Stomach (tissue), 8 donors: ENCODE measurements at regions not wholly inside any gene's neighbourhood (a gene's known extent, or its start where the extent isn't known, plus 50 kb on each side); places are given as distances from the start of the nearest gene placed in this dataset.
"Not testable (repeated sequence)": the region's sequence is repeated elsewhere in the genome, so short reads cannot be mapped to it uniquely, and the experiment has no call there.

Experiments used
- DNase-seq, 2 donors: peaks; one replicate each; pipeline versions ENCODE4 v3.0.0 to v3.0.0-alpha.2; 2013 to 2019
- H3K27ac ChIP-seq, 5 donors: fragments of 200-600 bp in 4 of 5; sonication (generic) in 4 of 5; one replicate each; pipeline ENCODE4 v1.5.1; 2013 to 2019; ENCODE audit warnings: mild to moderate bottlenecking in 1 of 5, moderate library complexity in 1 of 5
- H3K27me3 ChIP-seq, 3 donors: fragments of 200-600 bp; sonication (generic); one replicate each; pipeline ENCODE4 v1.5.1; 2017 to 2019; ENCODE audit warnings: mixed run types in 1 of 3
- H3K36me3 ChIP-seq, 4 donors: fragments of 200-600 bp; sonication (generic); 1 replicate in 3 of 4; 2 replicates in 1 of 4; pipeline ENCODE4 v1.5.1; 2016 to 2019
- H3K4me1 ChIP-seq, 4 donors: fragments of 200-600 bp; sonication (generic); one replicate each; pipeline ENCODE4 v1.5.1; 2016 to 2019
- H3K4me3 ChIP-seq, 4 donors: fragments of 200-600 bp; sonication (generic) in 3 of 4; one replicate each; pipeline ENCODE4 v1.5.1; 2016 to 2019; ENCODE audit warnings: mild to moderate bottlenecking in 1 of 4
- H3K9me3 ChIP-seq, 4 donors: fragments of 200-600 bp; sonication (generic); one replicate each; pipeline ENCODE4 v1.5.1; 2016 to 2019
- CTCF ChIP-seq, 7 experiments: fragments of 450-650 bp in 4 of 7; fragments of 200-600 bp in 3 of 7; sonication (generic) in 3 of 7; IDR thresholded peaks; one replicate each; pipeline ENCODE4 v1.5.1; 2016 to 2019; ENCODE audit warnings: antibody characterized with exemption in 7 of 7, control low read depth in 2 of 7, mild to moderate bottlenecking in 1 of 7
- EP300 ChIP-seq: sonication (generic); formaldehyde crosslinking; IDR thresholded peaks from one replicate; pipeline ENCODE4 v1.6.1; 2017; ENCODE audit warnings: antibody characterized with exemption
- POLR2A ChIP-seq, 4 donors: fragments of 450-650 bp; IDR thresholded peaks; one replicate each; pipeline ENCODE4 v1.6.1; 2016; ENCODE audit warnings: antibody characterized with exemption in 4 of 4, control low read depth in 2 of 4, mild to moderate bottlenecking in 1 of 4, moderate library complexity in 1 of 4
- POLR2AphosphoS5 ChIP-seq, 3 donors: sonication (generic); formaldehyde crosslinking; IDR thresholded peaks; one replicate each; pipeline ENCODE4 v1.6.1; 2016; ENCODE audit warnings: antibody characterized with exemption in 3 of 3
- WGBS, 5 donors: extraction: QIAGEN DNeasy Blood & Tissue Kit in 3 of 5; methylation state at CpG; one replicate each; pipeline versions ENCODE4 v1.1.5 to v1.1.7; 2013 to 2018; 5-methylcytosine and 5-hydroxymethylcytosine counted together
- intact Hi-C: fragments of 100-400 bp; cut with DNase I; formaldehyde crosslinking; loops from one replicate; pipeline ENCODE4 v1.15.1; 2023; ENCODE audit warnings: low total_unique reads
- donor health status: healthy with polysubstance abuse.
- donor health status: Bipolar disorder and iron deficiency.
- donor health status: healthy.

DNA sequence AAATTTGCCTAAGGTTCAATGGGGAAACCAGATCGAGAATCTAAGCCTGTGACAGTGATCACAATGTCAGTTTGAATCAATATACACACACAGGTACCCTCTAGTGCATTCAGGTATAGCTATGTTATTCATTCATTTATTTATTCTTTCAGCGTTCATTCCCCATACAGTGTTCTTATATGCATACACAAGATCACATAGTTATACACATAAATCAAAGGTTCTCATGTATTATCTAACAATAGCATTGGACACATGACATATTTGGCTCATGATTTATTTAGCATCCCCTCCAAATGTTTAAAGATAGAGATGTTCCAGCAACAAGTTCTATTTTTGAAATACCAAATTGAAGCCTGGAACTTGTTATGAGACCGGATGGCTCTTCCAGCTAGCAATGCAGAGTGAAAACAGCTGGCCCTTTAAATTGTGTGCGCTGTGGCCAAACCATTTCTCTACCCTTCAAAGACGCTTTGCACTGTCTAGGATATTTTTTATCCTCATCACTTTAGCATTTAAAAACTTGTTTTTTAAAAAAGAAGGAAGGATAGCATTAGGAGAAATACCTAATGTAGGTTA, 131.0 kb downstream of the ATXN3L start:
- no peak overlapping the region for H3K4me3 ChIP-seq
- TF ChIP-seq EP300 = no peak
- no peak for TF ChIP-seq POLR2A (IDR thresholded peaks at IDR 0.05)
- no peak for TF ChIP-seq CTCF (IDR thresholded peaks at IDR 0.05)
- TF ChIP-seq POLR2AphosphoS5 (IDR thresholded peaks at IDR 0.05) = no peak
- H3K9me3 ChIP-seq = no peaks in the 10 kb centered on the region
- H3K4me1 ChIP-seq = no peaks in the 10 kb centered on the region
- 63 to 81% (median 75%) methylated on average over 5 of the region's 5 CpGs for WGBS, 5 donors
- H3K27me3 ChIP-seq = no peaks in the 10 kb centered on the region
- peak in 1 of 2 donors; percentile 63 for DNase-seq
- intact Hi-C loops = no loop called here
- H3K36me3 ChIP-seq = no peaks in the 10 kb centered on the region
- no peak overlapping the region for H3K27ac ChIP-seq

DNA sequence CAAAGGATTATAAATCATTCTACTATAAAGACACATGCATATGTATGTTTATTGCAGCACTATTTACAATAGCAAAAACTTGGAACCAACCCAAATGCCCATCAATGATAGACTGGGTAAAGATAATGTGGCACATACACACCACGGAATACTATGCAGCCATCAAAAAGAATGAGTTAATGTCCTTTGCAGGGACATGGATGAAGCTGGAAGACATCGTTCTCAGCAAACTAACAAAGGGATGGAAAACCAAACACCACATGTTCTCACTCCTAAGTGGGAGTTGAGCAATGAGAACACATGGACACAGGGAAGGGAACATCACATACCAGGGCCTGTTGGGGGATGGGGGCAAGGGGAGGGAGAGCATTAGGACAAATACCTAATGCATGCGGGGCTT, 133.2 kb downstream of the ATXN3L start:
- H3K4me3 ChIP-seq, H3K27me3 ChIP-seq, DNase-seq, H3K27ac ChIP-seq, H3K36me3 ChIP-seq, H3K9me3 ChIP-seq, H3K4me1 ChIP-seq, intact Hi-C loops: not testable (repeated sequence)
- WGBS, 5 donors = 81 to 94% (median 91%) methylated on average over 3 of the region's 3 CpGs

- DNase-seq = no peak
- no peaks in the 10 kb centered on the region for H3K4me1 ChIP-seq
- WGBS, 5 donors = 74 to 97% (median 88%) methylated on average over 2 of the region's 2 CpGs
- intact Hi-C loops = no loop called here
- no peak for TF ChIP-seq POLR2AphosphoS5 (IDR thresholded peaks at IDR 0.05)
- no peak for TF ChIP-seq EP300
- no peak for TF ChIP-seq CTCF (IDR thresholded peaks at IDR 0.05)
- TF ChIP-seq POLR2A (IDR thresholded peaks at IDR 0.05) = no peak
- H3K36me3 ChIP-seq = no peaks in the 10 kb centered on the region
- no peak overlapping the region for H3K4me3 ChIP-seq
- H3K27ac ChIP-seq = no peak overlapping the region
- no peaks in the 10 kb centered on the region for H3K27me3 ChIP-seq
- H3K9me3 ChIP-seq = no peaks in the 10 kb centered on the region
Measured at GRCh38 chrX:13180807-13181206, 136.4 kb upstream of the FAM9C start.

DNA sequence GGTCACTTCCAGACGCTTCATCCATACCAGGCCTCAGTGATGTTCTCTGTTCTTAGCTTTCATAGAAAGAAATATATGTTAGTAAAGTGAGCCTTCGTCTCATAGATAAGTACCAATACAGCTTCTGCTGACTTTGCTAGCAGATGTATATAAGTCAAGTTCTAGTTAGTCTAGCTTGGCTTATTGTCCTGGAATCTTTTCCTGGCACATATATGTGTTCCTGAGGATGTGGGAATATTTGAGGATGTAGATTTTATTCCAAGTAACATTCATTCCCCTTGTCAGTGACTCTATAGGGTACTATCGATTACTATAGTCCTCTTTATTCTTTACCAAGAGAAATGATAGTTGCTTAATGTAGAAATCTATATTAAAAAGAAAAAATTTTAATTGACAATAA, 135.2 kb upstream of the FAM9C start:
- TF ChIP-seq EP300 (no peak), POLR2A (IDR thresholded peaks at IDR 0.05) (no peak), POLR2AphosphoS5 (IDR thresholded peaks at IDR 0.05) (no peak), CTCF (IDR thresholded peaks at IDR 0.05) (no peak)
- intact Hi-C loops = no loop called here
- H3K4me1 ChIP-seq = no peaks in the 10 kb centered on the region
- no peak for DNase-seq
- H3K27ac ChIP-seq = no peak overlapping the region
- H3K36me3 ChIP-seq = no peaks in the 10 kb centered on the region
- H3K9me3 ChIP-seq = no peaks in the 10 kb centered on the region
- 87 to 100% (median 92%) methylated on average over 3 of the region's 3 CpGs for WGBS, 5 donors
- H3K27me3 ChIP-seq = no peaks in the 10 kb centered on the region
- H3K4me3 ChIP-seq = no peak overlapping the region

- Histone ChIP-seq H3K4me1 (no peaks in the 10 kb centered on the region), H3K27me3 (no peaks in the 10 kb centered on the region), H3K27ac (no peak overlapping the region), H3K9me3 (no peaks in the 10 kb centered on the region), H3K4me3 (no peak overlapping the region), H3K36me3 (no peaks in the 10 kb centered on the region)
- TF ChIP-seq EP300 = no peak
- no peak for TF ChIP-seq CTCF (IDR thresholded peaks at IDR 0.05)
- TF ChIP-seq POLR2A (IDR thresholded peaks at IDR 0.05) = no peak
- TF ChIP-seq POLR2AphosphoS5 (IDR thresholded peaks at IDR 0.05) = no peak
- intact Hi-C loops = no loop called here
- 70 to 91% (median 79%) methylated on average over 2 of the region's 2 CpGs for WGBS, 5 donors
- DNase-seq = no peak
Measured at GRCh38 chrX:13179100-13179499, 134.7 kb upstream of the FAM9C start.
